ENCODE measurements at regions not wholly inside any gene's neighbourhood (a gene's known extent, or its start where the extent isn't known, plus 50 kb on each side); places are given as distances from the start of the nearest gene placed in this dataset.

- Histone ChIP-seq H3F3A (ENCODE audit: low read depth) (no peaks in the 10 kb centered on the region), H3K4me2 (ENCODE audit: low read depth, low read length, poor library complexity, severe bottlenecking) (no peak overlapping the region), H3K9me3 (ENCODE audit: insufficient read depth, low read depth, low read length) (no peaks in the 10 kb centered on the region), H2AFZ (ENCODE audit: low read length) (no peak overlapping the region), H3K36me3 (ENCODE audit: insufficient read depth, low read length) (no peaks in the 10 kb centered on the region), H4K20me1 (ENCODE audit: insufficient read depth, low read length, poor library complexity, severe bottlenecking) (no peaks in the 10 kb centered on the region), H3K9ac (ENCODE audit: low read depth, low read length, poor library complexity, severe bottlenecking) (no peak overlapping the region), H3K4me3 (ENCODE audit: low read length, poor library complexity, severe bottlenecking) (no peak overlapping the region), H3K79me2 (ENCODE audit: insufficient read depth, low read length) (no peaks in the 10 kb centered on the region), H3K4me1 (ENCODE audit: insufficient read depth, low read length, poor library complexity, severe bottlenecking) (no peaks in the 10 kb centered on the region), H3K9me2 (replicated peaks; ENCODE audit: low read depth, low read length) (no peaks in the 10 kb centered on the region), H3K27me3 (ENCODE audit: insufficient read depth, low read length, poor library complexity, severe bottlenecking) (no peaks in the 10 kb centered on the region)
- no peak for TF ChIP-seq EZH2phosphoT487 (IDR thresholded peaks at IDR 0.05; ENCODE audit: borderline replicate concordance)
- no peak for TF ChIP-seq CTCF (conservative IDR thresholded peaks at IDR 0.05; ENCODE audit: low read length)
Observed at GRCh38 chr11:104323841-104324240, 159.9 kb upstream of the PDGFD start.

GRCh38 chr11:104322696-104323095, 158.7 kb upstream of the PDGFD start:
- Histone ChIP-seq H3K4me3 (ENCODE audit: low read length, poor library complexity, severe bottlenecking) (no peak overlapping the region), H3F3A (ENCODE audit: low read depth) (no peaks in the 10 kb centered on the region), H3K9me2 (replicated peaks; ENCODE audit: low read depth, low read length) (no peaks in the 10 kb centered on the region), H3K27me3 (ENCODE audit: insufficient read depth, low read length, poor library complexity, severe bottlenecking) (no peaks in the 10 kb centered on the region), H3K36me3 (ENCODE audit: insufficient read depth, low read length) (no peaks in the 10 kb centered on the region), H2AFZ (ENCODE audit: low read length) (no peak overlapping the region), H3K79me2 (ENCODE audit: insufficient read depth, low read length) (no peaks in the 10 kb centered on the region), H3K4me2 (ENCODE audit: low read depth, low read length, poor library complexity, severe bottlenecking) (no peak overlapping the region), H4K20me1 (ENCODE audit: insufficient read depth, low read length, poor library complexity, severe bottlenecking) (no peaks in the 10 kb centered on the region), H3K9ac (ENCODE audit: low read depth, low read length, poor library complexity, severe bottlenecking) (no peak overlapping the region), H3K4me1 (ENCODE audit: insufficient read depth, low read length, poor library complexity, severe bottlenecking) (no peaks in the 10 kb centered on the region), H3K9me3 (ENCODE audit: insufficient read depth, low read depth, low read length) (no peaks in the 10 kb centered on the region)
- TF ChIP-seq CTCF (conservative IDR thresholded peaks at IDR 0.05; ENCODE audit: low read length) (no peak), EZH2phosphoT487 (IDR thresholded peaks at IDR 0.05; ENCODE audit: borderline replicate concordance) (no peak)

- Histone ChIP-seq H3K4me2 (ENCODE audit: low read depth, low read length, poor library complexity, severe bottlenecking) (no peak overlapping the region), H3K9ac (ENCODE audit: low read depth, low read length, poor library complexity, severe bottlenecking) (no peak overlapping the region), H3K27me3 (ENCODE audit: insufficient read depth, low read length, poor library complexity, severe bottlenecking) (no peaks in the 10 kb centered on the region), H3K36me3 (ENCODE audit: insufficient read depth, low read length) (no peaks in the 10 kb centered on the region), H3F3A (ENCODE audit: low read depth) (no peaks in the 10 kb centered on the region), H2AFZ (ENCODE audit: low read length) (no peak overlapping the region), H4K20me1 (ENCODE audit: insufficient read depth, low read length, poor library complexity, severe bottlenecking) (no peaks in the 10 kb centered on the region), H3K9me3 (ENCODE audit: insufficient read depth, low read depth, low read length) (no peaks in the 10 kb centered on the region), H3K4me3 (ENCODE audit: low read length, poor library complexity, severe bottlenecking) (no peak overlapping the region), H3K9me2 (replicated peaks; ENCODE audit: low read depth, low read length) (no peaks in the 10 kb centered on the region), H3K79me2 (ENCODE audit: insufficient read depth, low read length) (no peaks in the 10 kb centered on the region), H3K4me1 (ENCODE audit: insufficient read depth, low read length, poor library complexity, severe bottlenecking) (no peaks in the 10 kb centered on the region)
- TF ChIP-seq CTCF (conservative IDR thresholded peaks at IDR 0.05; ENCODE audit: low read length) (no peak), EZH2phosphoT487 (IDR thresholded peaks at IDR 0.05; ENCODE audit: borderline replicate concordance) (no peak)
Observed at GRCh38 chr11:104320956-104321355, 157.0 kb upstream of the PDGFD start.

Measured in Loucy (cell line).